Pulmonary artery endothelial cell (primary cell): ENCODE measurements at regions not wholly inside any gene's neighbourhood (a gene's known extent, or its start where the extent isn't known, plus 50 kb on each side); places are given as distances from the start of the nearest gene placed in this dataset.
"Not testable (repeated sequence)": the region's sequence is repeated elsewhere in the genome, so short reads cannot be mapped to it uniquely, and the experiment has no call there.

Experiments used
- DNase-seq: peaks from one replicate; pipeline ENCODE4 v3.0.0-alpha.2; 2011; ENCODE audit warnings: low read depth, low spot score

DNA sequence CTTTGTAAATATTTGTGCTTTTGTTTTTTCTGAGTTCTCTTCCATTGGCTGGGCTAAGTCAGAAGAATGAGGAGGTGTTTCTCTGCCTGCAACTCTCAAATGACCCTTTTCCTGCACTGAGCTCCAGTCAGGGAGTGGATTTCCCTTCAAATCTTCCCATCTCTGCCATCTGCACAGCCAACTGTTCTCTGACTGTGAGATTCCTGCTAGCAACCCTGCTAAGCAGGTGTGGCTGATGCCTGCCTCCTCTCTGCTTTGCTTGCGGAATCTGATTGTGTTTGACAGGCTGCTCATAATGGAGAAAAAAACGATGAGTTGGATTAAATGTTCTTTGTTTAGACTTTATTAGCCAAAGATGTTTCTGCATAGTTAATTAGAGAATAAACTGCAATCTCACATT, 519.8 kb downstream of the TMEM114 start:
- no peak for DNase-seq

DNA sequence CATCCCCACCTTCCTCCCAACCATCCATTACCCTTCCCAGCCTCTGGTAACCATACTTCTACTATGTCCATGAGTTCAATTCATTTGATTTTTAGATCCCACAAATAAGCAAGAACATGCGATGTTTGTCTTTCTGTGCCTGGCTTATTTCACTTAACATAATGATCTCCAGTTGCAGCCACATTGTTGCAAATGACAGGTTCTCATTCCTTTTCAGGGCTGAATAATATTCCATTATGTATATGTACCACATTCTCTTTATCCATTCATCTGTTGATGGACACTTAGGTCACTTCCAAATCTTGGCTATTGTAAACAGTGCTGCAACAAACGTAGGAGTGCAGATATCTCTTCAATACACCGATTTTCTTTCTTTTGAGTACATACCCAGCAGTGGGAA, 522.1 kb downstream of the TMEM114 start:
- not testable (repeated sequence) for DNase-seq

- DNase-seq, result no peak
These were observed 527.2 kb downstream of the TMEM114 start for GRCh38 chr16:8063159-8063558.

GRCh38 chr16:8062677-8063076, 527.6 kb downstream of the TMEM114 start:
- no peak for DNase-seq

- no peak for DNase-seq
These were observed 534.5 kb downstream of the TMEM114 start for GRCh38 chr16:8055761-8056160.

- DNase-seq, result no peak
These were observed 536.9 kb downstream of the TMEM114 start for GRCh38 chr16:8053437-8053836.

- no peak for DNase-seq
These were observed 541.9 kb downstream of the TMEM114 start for GRCh38 chr16:8048433-8048832.

DNA sequence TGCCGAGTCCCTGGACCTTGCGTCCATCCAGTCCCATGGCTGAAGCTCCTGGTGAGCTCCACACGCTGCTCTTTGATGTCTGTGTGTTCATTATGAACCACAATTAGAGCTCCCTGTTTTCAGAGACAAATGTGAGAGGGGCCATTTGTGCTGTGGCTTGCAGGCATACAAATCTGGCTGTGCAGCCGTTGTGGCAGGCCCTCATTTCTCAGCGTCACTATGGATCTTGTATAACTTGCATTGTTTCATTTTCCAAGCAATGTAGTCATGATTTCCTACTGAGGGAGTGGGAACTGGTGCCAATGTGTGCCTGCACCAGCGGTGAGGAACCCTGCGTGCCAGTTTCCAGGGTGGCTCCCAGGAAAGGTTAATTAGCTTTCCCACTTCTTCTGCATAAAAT, 542.6 kb downstream of the TMEM114 start:
- DNase-seq, result no peak

DNA sequence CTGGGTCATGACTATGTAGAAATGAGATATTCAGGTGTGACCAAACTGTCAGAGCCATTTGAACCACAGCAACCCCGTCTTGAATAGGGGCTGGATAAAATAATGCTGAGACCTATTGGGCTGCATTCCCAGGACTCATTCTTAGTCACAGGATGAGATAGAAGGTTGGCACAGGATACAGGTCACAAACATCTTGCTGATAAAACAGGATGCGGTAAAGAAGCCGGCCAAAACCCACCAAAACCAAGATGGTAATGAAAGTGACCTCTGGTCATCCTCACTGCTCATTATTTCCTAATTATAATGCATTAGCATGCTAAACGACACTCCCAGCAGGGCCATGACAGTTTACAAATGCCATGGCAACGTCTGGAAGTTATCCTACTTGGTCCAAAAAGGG, 545.5 kb downstream of the TMEM114 start:
- DNase-seq, result no peak

- no peak for DNase-seq
These were observed 557.9 kb downstream of the TMEM114 start for GRCh38 chr16:8032406-8032805.

DNA sequence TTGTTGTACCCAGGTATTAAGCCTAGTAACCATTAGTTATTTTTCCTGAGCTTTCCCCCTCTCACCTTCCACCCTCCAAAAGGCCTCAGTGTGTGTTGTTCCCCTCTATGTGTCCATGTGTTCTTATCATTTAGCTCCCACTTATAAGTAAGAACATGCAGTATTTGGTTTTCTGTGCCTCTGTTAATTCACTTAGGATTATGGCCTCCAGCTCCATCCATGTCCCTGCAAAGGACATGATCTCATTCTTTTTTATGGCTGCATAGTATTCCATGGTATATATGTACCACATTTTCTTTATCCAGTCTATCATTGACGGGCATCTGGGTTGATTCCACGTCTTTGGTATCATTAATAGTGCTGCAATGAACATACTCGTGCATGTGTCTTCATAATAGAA, 560.3 kb downstream of the TMEM114 start:
- DNase-seq, result not testable (repeated sequence)

- DNase-seq, result no peak
These were observed 563.9 kb downstream of the TMEM114 start for GRCh38 chr16:8026450-8026849.

DNA sequence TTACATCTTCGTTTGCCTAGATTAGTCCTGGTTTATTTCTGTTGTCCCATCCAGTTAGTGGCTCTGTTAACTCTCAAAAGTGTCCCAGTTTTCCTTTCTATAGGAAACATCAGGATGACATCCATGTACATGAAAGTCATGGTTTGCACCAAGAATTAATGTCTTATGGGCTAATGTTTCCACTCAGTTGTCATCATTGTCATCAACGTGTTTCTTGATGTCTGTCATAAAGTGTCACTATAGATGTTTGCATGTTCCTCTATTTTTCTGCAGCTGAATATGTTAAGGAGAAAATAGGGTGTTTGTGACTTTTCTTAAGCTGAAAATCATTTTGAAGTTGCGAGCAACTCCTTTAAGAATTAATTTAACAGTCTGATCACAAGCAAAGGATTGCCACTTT, 567.0 kb downstream of the TMEM114 start:
- no peak for DNase-seq

DNA sequence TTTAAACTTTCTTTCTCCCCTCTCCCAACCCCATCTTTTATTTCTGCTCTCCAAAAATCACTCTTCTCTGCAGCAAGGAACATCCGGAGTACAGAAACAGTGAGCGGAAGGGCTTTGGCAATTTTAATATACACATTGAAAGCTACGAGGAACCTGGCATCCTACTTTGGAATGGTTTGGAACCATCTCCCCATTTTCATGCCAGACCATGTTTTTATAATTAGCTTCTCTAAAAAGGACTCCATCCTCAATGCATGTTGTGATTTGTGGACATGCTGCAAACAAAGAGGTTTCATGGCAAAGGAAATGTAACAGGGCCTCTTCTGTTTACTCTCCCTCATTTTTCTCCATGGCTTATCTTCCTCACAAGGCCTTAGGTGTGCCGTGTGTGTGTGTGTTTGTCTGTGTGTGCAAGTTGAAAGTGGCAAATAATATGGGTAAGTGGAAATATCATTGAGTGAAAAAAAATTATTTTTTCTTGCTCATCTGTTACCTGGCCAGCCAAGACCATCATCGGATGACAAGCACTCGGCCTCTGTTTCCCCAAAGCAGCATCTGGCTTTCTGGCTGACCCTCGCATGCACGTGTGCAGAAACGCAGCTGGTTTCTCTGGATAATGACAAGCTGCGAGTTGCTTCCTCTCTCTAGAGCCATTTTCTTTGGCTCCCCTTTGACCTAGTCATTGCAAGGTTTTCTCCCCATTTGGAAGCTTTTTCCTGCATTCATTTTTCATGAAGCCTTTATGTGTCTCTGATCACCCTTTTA, 585.0 kb downstream of the TMEM114 start:
- no peak for DNase-seq

- DNase-seq, result no peak
These were observed 591.4 kb downstream of the TMEM114 start for GRCh38 chr16:7998789-7999453.

- DNase-seq, result no peak
These were observed 592.3 kb downstream of the TMEM114 start for GRCh38 chr16:7997966-7998365.

DNA sequence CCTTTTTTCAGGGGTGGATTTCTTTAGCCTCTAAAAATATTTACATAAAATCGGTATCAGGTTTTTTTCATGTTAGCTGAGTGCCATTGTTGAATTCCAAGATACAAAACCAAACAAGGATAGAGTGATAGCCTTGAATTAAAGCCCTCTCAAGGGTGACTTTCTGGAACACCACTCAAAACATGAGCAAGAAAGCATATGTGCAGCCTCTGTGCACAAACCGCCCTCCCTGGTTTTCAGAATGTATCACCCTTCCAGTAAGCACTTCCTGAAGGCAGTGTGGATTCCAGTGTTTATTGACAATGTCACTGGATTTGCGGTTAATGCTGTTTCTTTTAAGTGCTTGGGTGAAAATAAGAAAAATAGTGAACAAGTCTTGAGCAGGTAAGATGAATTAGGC, 597.7 kb downstream of the TMEM114 start:
- DNase-seq, result no peak

DNA sequence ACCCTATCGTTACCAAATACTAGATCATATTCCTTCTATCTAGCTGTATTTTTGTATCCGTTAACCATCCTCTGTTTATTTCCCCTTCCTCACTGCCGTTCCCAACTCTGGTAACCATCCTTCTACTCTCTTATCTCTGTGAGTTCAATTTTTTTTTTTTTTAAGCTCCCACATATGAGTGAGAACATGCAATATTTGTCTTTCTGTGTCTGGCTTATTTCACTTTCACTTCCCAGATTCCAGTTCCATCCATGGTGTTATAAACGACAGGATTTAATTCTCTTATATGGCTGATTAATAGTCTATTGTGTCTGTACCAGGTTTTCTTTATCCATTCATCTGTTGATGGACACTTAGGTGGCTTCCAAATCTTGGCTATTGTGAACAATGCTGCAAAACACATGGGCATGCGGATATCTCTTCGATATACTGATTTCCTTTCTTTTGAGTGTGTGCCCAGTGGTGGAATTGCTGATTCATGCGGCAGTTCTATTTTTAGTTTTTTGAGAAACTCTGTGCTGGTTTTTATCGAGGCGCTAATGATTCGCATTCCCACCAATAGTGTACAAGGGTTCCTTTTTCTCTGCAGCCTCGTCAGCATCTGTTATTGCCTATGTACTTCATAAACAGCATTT, 599.6 kb downstream of the TMEM114 start:
- no peak for DNase-seq

DNA sequence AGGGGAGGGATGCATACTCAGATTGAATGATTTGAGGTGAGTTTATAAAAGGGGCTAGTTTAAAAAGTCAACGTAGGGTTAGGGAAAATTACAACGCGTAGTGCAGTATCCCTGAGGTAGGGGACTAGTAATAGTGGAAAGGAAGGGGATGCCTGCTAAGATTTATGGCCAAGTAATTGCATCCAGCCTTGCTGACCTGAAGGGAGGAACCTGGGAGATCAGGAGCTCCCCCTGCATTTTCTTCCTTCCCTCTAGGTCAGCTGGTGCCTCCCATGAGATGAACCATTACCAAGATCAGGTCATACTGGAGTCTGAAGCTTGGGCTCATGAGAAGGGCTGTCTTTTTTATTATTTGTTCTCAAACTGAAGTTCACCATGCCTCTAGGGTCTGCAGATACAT, 606.6 kb downstream of the TMEM114 start:
- no peak for DNase-seq

- DNase-seq, result no peak
These were observed 610.2 kb downstream of the TMEM114 start for GRCh38 chr16:7980133-7980483.

GRCh38 chr16:7979448-7980132, 610.7 kb downstream of the TMEM114 start:
- no peak for DNase-seq

DNA sequence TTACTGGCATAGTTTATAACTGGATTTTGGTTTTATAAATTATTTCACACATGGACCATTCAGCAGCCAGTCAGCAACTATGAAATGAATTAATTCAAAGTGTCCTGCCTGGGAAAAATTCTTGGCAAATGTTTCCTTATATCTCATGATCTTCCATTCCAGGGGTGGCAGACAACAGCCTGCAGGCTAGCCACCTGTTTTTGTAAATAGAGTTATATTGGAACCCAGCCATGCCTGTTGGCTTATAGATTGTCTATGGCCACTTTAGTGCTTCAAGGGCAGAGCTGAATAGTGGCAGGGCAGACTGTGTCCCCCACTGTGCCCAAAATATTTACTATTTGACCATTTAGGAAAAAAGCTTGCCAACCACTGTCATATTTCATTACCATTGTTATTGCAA, 613.7 kb downstream of the TMEM114 start:
- DNase-seq, result no peak
